AG04449 (cell line): ENCODE measurements at regions not wholly inside any gene's neighbourhood (a gene's known extent, or its start where the extent isn't known, plus 50 kb on each side); places are given as distances from the start of the nearest gene placed in this dataset.

ENCODE experiments used
- CTCF ChIA-PET: fragments of 350-600 bp; formaldehyde crosslinking; extraction: SDS; loops from one replicate; lab custom pipeline; 2021; ENCODE audit warnings: antibody characterized with exemption; lab: Yijun Ruan, JAX
- POLR2A ChIA-PET: fragments of 400-600, 350-600 bp; formaldehyde crosslinking; extraction: SDS; loops from one replicate; lab custom pipeline; 2020; ENCODE audit warnings: antibody characterized with exemption, inconsistent platforms; lab: Yijun Ruan, JAX
- DNase-seq: peaks from one replicate; pipeline ENCODE4 v3.0.0-alpha.2; 2010; ENCODE audit warnings: low read depth, low spot score
- H3K4me3 ChIP-seq: 2 replicates; pipeline ENCODE4 v1.5.1; 2011; ENCODE audit warnings: low read depth, mild to moderate bottlenecking, control low read depth, low read length
- TF ChIP-seq, protein P1 (sequence below): IDR thresholded peaks from one replicate; pipeline ENCODE4 v1.5.1; 2011; ENCODE audit warnings: mild to moderate bottlenecking, moderate library complexity, low read length, control low read depth, inconsistent platforms; ENCODE audit not compliant: insufficient read depth; ENCODE audit errors: missing control alignments

DNA sequence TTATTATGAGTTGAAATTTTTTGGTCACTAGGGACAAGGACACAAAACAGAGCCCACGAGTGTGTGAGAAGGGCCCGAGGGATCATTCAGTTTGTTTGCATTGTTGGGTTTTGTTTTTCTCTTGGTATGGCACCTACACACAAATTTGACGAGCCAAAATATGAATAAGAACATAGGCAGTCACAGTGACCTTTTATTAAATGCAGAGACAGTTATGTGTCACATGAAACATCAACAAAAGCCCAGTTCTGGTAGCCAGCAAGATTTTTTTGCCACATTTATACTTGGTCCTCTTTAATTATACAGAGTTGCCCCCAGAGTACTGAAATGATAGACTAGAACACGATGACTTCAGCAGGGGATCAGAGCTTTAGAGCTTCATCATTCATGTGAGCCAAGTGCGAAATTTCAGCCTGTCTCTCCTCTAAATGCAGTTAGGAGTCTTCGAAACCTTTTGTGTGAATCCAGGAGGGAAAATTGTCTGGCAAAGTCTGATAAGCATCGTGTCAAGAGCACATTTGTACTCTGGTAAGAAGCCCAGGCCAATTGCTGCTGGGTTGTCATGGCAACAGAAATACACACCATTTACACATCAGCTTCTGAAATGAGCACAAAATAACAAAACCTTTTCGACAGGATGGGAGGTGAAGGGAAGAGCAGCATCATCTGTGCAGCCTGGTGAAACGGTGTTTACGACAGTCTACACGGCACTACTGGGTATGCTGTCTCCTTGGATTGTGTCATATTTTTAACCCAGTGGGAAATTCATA lies 79.2 kb upstream of the RIPOR2 start:
- ChIA-PET CTCF (interaction anchor here (0.9 to 3.4 kb wide), 9 partner anchors 9 to 155 kb away, joined by 3 to 14 read pairs (median 3); no protein-coding TSS in a partner anchor), POLR2A (no interaction called here)
- H3K4me3 ChIP-seq: no peak overlapping the region
- TF ChIP-seq, protein P1, sequence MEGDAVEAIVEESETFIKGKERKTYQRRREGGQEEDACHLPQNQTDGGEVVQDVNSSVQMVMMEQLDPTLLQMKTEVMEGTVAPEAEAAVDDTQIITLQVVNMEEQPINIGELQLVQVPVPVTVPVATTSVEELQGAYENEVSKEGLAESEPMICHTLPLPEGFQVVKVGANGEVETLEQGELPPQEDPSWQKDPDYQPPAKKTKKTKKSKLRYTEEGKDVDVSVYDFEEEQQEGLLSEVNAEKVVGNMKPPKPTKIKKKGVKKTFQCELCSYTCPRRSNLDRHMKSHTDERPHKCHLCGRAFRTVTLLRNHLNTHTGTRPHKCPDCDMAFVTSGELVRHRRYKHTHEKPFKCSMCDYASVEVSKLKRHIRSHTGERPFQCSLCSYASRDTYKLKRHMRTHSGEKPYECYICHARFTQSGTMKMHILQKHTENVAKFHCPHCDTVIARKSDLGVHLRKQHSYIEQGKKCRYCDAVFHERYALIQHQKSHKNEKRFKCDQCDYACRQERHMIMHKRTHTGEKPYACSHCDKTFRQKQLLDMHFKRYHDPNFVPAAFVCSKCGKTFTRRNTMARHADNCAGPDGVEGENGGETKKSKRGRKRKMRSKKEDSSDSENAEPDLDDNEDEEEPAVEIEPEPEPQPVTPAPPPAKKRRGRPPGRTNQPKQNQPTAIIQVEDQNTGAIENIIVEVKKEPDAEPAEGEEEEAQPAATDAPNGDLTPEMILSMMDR: no peak
- no peak for DNase-seq

DNA sequence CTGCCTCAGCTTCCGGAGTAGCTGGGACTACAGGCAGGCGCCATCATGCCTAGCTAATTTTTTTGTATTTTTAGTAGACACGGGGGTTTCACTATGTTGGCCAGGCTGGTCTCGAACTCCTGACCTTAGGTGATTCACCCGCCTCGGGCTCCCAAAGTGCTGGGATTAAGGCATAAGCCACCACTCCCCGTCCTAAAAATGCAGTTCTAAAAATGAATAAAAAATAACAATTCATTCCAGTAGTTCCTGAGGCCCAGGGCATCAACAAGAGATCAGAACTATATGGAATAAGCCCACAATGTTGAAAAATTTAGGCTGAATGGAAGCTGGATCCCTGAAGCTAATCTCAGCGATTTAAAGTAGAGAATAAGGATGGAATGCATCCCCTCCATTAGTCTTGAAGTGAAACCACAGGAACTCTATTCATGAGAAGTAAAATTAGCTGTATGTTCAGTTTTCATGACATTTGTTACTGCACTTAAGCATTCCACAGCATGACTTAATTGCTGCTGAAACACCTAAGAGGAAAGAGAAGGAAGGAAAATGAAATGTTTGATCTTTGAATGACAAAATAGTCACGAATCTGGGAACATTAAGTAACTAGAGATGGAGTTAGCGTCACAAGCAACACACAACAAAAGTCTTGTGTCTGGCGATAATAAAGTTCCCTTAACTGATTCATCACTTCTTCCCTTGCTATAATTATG lies 80.4 kb upstream of the RIPOR2 start:
- no peak overlapping the region for H3K4me3 ChIP-seq
- ChIA-PET POLR2A (interaction anchor here (0.5 kb wide), 2 partner anchors 177 to 308 kb away, joined by 3 read pairs; no protein-coding TSS in a partner anchor), CTCF (interaction anchor here (0.7 to 4.3 kb wide), 4 partner anchors 9 to 159 kb away, joined by 4 to 68 read pairs (median 13); no protein-coding TSS in a partner anchor)
- TF ChIP-seq, protein P1: no peak
- DNase-seq: no peak

DNA sequence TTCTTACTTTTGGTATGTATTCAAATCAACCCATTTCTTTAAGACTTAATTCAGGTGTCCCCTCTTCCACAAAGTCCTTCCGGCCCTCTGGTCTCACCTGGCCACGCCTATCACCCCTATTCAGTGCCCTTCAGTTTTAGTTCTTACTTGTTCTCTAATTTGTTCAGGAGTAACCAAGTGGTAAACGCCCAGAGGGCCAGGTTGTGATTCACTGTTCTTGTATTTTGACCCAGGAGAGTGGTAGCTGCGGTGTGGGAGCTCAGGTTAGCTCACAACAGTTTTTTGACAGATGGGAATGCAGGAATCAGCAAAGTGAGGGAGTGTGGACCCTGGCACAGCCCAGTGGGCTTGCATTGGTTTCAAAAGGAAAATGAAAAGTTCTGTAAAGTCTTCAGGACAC lies 81.7 kb upstream of the RIPOR2 start:
- POLR2A ChIA-PET: no interaction called here
- CTCF ChIA-PET: interaction anchor here (0.7 to 4.3 kb wide), 20 partner anchors 8 to 241 kb away, joined by 3 to 68 read pairs (median 4); no protein-coding TSS in a partner anchor
- DNase-seq: no peak

DNA sequence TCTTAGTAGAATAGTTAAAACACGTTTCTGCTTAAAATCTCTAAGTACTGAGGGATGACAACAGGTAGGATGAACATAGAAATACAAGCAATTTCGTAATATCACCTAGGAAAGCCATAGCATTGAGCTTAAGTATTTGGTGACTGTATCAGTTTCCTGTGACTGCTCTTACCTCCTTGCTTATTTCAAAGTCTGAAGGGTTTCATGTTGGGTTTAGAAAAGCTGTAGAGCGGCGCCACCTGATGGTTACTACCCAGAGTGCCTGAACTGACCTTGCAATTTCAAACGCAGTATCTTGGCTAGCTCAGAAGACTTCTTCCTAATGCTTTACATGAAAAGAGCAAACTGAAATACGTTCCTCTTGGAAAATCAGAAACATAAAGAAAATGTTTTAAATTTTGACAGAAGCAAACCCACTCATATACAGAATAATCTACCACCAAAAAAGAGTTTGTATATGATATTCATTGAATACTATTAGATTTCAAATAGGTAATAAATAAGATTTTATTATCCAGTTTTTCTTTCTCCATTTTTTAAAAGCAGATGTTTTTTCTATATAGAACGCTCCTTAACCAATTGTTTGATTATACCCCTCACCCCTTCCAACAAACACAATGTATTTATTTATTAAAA lies 82.3 kb upstream of the RIPOR2 start:
- TF ChIP-seq, protein P1: peak; percentile 30
- no peak for DNase-seq
- POLR2A ChIA-PET: no interaction called here
- CTCF ChIA-PET: interaction anchor here (0.7 to 4.3 kb wide), 21 partner anchors 8 to 241 kb away, joined by 3 to 68 read pairs (median 4); no protein-coding TSS in a partner anchor
- no peak overlapping the region for H3K4me3 ChIP-seq

More for the DNA sequence above, 81.7 kb upstream of the RIPOR2 start:
- TF ChIP-seq, protein P1: no peak
- no peak overlapping the region for H3K4me3 ChIP-seq

DNA sequence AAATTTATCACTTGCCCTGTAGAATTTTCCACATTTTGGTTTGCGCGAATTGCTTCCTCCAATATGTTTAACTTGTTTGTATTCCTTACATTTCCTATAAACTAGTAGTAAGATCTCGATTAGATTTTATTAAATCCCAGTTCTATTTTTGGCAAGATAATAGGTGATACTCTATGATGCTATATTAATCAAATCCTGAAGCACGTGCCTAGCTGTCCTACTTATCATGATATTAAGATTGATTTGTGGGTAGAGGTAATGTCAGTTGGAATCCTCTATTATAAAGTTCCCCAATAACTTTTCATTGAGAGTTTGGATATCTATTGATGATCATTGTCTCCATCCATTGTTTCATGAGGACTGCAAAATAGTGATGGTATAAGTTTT lies 82.8 kb upstream of the RIPOR2 start:
- ChIA-PET POLR2A (no interaction called here), CTCF (interaction anchor here (1.0 to 4.3 kb wide), 17 partner anchors 8 to 242 kb away, joined by 3 to 68 read pairs (median 4); no protein-coding TSS in a partner anchor)
- TF ChIP-seq, protein P1: no peak
- H3K4me3 ChIP-seq: no peak overlapping the region
- no peak for DNase-seq

DNA sequence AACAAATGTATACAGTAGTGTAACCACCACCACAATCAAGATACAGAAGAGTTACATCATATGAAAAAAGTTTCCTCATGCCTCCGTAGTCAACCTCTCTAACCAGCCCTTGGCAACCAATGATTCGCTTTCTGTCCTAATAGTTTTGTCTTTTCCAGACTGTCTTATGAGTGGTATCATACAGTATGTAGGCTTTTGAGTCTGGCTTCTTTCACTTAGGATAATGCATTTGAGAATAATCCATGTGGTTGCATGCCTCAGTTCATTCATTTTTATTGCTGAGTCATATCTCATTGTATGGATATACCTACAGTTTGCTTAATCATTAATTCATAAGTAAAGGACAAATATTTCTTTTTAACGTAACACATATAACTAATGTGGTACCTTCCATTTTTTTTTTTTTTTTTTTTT lies 86.4 kb upstream of the RIPOR2 start:
- TF ChIP-seq, protein P1: no peak
- ChIA-PET CTCF (no interaction called here), POLR2A (no interaction called here)
- no peak overlapping the region for H3K4me3 ChIP-seq
- no peak for DNase-seq
